Esophagus mucosa (tissue), 1 donor: ENCODE measurements at regions not wholly inside any gene's neighbourhood (a gene's known extent, or its start where the extent isn't known, plus 50 kb on each side); places are given as distances from the start of the nearest gene placed in this dataset.
A peak's percentile ranks its signal among the peaks of the same experiment; 100 is the strongest.

Experiments
- ATAC-seq: fragments of 200-7000 bp; cut with Tn5 transposase; one replicate; pipeline ENCODE4 v1.9.1; 2020
- donor health status: DM: yes; HTN: yes; CAD: no.

DNA sequence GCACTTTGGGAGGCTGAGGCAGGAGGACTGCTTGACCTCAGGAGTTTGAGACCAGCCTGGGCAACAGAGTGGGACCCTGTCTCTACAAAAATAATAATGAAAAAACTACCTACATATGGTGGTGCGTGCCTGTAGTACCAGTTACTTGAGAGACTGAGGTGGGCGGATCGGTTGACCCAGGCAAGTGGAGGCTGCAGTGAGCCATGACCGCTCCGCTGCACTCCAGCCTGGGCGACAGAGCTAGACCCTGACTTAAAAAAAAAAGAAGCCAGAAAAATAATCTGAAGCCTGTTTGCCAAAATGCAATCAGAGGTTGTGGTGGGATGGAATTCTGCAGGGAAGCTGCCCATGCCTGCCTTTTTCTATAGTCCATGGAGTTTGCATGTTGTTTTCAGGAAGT is 50.4 kb upstream of the GGTA1 start:
- no peak for ATAC-seq

DNA sequence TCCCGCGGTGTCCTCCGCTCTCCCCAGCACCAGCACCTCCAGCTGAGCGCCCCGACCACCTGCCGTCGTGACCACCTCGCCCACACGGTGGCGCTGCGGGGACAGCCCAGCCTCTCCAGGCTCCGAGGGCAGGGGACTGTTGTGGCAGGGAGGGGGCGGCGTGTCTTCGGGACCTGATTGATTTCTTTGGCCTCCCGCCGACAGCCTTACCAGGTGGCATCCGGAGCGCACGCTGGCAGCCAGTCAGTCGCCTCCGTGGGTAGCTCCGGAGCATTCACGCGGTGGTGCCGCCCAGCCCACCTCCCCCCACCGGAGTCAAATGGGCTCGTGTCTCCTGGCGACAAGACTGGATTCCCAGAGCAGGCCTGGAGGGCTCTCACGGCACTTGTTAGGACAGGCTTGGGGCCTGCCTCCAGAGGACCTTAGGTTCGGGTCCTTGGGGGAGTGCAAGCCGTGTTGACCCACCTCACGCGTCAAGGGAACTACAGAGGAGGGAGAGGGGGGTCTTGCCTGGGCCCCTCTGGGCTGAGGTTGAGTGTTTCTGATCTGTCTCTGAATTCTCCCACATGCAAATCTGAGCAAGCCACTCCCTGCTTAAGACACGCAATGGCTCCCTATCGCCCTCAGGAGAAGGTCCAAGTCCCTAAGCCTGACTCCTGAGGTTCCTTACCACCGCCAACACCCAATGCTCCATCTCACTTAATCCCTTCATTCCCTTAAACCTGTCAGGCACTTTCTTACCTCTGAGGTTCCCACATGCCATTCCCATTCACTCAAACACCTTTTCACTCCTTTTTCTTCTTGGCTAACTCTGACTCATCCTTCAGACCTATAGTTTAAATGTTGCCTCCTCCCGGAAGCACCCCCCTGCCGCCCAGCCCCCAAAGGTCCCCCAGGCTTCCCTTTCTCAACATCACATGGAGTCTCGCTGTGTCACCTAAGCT is 51.2 kb upstream of the GGTA1 start:
- ATAC-seq = peak; percentile 76

DNA sequence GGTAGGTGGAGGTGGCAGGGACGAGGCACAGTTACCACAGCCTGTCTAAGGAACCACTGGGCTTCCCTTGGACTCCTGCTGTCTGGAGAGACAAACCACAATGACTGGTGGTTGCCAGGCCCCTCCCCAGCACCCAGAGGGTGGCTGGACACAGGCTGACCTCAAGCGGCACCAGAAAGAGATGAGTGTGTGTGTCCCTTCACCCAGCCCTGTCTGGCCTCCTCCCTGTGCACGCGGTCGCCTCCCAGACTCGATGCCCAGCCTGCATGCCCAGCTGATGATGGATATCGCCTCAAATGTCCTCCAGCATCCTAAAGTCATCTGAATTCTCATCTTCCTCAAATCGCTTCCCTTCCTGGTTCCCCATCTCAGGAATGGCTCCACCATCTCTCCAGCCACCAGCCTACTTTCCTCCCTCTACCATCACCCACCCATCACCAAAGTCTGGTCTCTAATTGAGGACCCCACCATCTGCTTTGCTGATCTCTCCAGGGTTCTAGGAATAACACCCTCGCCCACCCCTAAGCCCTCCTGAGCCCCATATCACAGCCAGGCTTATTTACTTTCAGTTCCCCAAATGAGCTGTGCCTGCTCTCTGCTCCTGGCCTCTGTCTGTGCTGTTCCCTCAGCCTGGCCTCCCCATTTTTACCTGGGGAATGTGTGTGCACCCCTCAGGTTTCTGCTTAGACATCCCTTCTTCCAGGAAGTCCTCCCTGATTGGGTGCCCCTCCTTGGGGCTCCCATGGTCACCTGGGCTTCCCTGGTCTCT is 52.5 kb upstream of the GGTA1 start:
- ATAC-seq = no peak

DNA sequence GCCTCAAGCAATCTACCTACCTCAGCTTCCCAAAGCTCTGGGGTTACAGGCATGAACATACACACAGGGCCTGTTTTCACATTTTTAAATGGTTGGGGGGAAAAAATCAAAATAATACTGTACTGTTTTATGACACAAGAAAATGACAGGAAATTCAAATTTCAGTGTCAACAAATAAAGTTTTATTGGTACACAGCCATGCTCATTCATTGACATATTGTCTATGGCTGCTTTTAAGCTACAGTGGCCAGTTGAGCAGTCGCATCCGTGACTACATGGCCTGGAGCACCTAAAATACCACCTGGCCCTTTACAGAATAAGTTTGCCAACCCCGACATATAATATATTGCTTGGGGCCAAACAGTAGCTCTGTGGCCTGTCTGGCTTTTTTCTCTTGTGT is 56.4 kb upstream of the GGTA1 start:
- no peak for ATAC-seq

DNA sequence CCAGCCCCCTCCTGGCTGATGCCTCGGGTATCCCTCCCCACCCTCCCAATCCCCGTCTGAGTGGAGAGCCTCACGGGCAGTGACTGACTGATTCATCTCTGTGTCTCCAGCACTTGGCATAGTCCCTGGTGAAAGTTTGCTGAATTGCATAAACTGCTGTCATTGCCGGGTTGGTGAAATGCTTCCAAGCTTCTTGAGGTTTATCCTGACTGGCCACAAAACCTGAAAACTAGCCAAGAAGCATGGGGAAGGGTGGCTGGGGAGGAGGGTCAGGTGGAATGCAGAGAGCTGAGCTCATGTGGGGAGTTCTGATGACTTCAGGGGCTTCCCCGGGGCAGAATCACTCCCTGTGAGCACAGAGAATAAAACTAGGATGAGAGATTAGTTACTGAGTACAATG is 56.9 kb upstream of the GGTA1 start:
- ATAC-seq = peak; percentile 62

DNA sequence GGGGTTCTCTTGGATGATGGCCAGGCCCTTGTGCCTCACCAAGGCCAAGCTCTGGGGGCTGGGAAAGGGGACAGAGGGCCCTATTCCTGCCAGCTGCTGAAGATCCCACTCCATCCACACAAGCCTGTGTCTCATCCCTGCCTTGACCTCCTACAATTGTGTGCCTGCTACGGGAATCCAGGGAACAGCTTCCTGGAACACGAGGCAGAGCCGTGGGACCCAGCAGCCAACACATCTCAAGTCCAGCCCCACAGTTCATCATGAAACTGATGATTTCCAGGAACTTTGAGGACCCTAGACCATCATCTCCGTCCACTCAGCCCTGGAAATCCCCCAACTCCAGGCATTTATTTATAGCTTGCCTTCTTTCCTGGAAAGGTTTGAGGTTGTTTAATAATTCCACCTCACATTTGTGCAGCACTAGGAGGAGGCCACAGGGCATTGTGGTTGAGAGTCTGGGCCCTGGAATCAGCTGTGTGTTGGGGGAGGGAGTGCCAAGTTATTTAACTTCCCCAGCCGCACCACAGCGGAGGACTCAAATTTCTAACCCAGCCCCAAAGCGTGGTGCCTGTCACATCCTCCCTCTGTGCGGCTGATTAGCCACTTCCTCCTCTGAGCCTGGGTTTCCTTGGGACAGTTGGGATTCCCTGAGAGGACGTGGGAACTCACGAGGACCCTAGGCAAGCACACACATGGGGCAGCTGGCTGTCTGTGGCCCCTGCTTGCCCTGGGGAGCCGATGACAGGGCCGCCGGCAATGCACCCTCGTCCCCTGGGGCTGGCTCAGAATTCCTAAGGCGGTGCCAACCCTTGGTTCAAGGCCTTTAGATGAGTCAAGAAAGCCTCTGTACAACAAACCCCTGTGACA is 58.2 kb upstream of the GGTA1 start:
- peak; percentile 36 for ATAC-seq

DNA sequence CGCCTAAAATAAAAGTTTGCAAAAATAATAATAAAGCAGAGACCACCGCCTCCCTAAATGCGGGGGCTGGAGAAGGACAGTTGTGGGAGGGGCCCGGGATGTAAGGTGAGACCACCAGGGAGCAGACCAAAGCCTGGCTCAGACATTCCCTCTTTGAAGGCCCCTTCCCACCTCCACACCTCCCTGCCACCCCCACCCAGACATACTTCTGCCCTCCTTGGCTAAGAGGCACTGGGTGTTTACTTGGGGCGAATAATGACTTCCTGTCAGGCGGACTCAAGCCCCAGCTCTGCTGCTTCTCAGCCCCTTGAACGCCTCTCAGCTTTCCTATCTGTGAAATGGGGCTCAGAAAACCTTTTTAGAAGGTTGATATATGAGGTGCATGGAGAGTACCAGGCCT is 58.8 kb upstream of the GGTA1 start:
- ATAC-seq = no peak

DNA sequence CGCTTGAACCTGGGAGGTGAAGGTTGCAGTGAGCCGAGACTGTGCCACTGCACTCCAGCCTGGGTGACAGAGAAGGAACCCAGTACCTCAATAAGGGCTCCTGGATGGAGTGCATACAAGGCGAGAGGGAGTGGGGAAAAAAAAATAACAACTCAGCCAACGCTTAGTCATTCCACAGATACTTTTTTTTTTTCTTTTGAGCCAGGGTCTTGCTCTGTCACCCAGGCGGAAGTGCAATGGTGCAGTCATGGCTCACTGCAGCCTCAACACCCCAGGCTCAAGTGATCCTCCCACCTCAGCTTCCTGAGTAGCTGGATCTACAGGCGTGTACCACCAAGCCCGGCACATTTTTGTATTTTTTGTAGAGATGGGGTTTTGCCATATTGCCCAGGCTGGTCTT is 59.5 kb upstream of the GGTA1 start:
- ATAC-seq = no peak

DNA sequence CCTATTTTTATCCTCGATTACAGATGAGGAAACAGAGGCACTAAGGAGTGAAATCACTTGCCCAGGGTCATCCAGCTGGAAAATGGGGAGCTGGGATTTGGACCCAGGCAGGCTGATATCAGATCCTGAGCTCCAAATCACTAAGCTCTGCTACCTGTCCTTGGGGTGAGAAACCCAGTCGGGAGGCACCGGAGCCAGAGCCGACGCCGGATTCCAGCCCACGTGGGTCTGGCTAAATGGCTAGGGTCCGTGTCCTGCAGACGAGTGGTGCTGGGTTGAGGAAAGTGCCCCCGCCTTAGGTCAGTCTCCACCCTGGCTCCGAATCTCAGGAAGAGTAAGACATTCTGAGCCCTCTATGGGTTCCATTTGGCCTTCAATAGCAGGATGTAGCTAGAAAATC is 61.3 kb upstream of the GGTA1 start:
- no peak for ATAC-seq

DNA sequence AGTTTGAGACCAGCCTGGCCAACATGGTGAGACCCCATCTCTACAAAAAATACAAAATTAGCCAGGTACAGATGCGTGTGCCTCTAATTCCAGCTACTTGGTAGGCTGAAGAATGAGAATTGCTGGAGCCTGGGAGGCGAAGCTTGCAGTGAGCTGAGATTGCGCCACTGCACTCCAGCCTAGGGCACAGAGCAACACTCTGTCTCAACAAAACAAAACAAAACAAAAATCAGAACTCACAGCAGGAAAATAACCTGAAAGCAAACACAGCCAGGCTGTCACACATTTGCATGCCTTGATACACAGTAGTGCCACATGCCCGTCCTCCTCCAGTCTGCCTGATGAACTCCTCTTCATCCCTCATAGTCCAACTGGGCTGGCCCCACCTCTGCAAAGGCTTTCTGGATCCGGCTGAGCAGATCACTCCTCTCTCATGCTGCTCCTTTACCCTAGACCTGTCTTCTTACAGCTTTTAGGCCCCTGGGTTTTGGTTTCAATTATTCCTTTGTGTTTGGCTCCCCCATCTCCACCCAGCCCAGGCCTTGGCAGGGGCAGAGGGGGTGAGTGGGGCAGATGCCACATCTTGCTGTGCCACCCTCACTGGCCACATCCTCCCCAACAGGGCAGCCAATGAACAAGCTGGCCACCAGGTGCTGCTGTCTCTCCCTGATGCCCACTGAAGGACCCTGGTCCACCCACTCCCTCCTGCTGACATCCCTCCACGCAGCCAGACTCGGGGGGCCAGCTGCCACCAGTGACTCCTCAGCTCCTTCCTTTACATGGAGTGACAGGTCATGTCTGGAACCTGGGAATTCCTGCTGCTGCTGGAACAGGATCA is 62.0 kb upstream of the GGTA1 start:
- no peak for ATAC-seq

DNA sequence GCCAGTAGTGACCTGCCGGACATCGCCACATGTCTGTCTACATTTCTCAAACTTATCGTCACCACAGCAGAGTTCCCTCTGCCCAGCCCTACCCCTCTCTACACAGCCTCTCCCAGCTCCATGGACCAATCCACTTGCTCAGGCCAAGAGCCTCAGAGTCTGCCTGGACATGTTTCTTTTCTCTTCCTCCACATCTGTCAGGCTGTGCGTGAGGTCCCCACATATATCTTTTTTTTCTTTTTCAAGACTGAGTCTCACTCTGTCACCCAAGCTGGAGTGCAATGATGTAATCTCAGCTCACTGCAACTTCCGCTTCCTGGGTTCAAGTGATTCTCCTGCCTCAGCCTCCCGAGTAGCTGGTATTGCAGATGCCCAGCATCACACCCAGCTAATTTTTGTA is 62.7 kb upstream of the GGTA1 start:
- peak; percentile 78 for ATAC-seq

DNA sequence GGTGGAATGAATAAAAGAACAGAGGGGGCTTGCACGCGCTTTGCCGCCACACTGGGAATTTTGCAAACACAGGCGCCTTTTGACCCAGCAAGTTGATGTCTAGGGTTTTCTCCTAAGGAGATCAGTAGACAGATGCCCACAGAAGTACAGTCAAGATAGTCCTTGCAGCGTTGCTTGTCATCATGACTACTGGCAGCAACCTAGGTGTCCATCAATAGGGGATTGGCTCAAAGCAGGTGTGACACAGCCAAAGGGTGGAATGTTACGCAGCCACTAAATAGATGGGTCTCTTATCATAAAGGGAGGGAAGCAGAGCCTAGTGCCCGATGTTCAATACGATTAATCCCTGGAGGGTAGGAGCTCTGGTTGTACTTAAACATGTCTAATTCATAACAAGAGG is 63.8 kb upstream of the GGTA1 start:
- ATAC-seq = no peak

DNA sequence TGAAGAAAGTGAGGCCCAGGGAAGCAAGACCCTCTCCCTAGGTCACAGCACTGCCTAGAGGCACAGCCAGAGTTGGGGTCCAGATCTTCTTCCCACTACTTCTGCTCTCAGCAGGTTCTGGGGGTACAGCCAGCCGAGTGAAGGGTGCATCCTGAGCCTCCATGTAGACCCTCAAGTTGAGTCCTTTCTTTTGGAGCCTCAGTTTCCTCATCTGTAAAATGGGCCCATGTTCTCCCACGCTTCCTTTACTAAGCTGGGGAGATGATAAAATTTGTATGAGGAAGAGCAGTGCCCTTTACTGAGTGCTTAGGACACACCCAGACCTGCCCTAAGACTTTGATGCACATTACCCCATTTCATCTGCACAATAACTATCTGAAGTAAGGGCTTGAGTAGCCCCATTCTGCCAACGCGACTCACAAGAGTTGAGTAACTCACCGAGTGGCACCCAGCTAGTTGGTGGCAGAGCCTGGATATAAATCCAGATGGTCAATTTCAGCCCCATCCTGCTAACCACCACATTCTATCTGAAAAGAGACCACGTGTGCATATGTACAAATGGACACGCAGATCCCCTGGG is 64.3 kb upstream of the GGTA1 start:
- peak; percentile 35 for ATAC-seq

DNA sequence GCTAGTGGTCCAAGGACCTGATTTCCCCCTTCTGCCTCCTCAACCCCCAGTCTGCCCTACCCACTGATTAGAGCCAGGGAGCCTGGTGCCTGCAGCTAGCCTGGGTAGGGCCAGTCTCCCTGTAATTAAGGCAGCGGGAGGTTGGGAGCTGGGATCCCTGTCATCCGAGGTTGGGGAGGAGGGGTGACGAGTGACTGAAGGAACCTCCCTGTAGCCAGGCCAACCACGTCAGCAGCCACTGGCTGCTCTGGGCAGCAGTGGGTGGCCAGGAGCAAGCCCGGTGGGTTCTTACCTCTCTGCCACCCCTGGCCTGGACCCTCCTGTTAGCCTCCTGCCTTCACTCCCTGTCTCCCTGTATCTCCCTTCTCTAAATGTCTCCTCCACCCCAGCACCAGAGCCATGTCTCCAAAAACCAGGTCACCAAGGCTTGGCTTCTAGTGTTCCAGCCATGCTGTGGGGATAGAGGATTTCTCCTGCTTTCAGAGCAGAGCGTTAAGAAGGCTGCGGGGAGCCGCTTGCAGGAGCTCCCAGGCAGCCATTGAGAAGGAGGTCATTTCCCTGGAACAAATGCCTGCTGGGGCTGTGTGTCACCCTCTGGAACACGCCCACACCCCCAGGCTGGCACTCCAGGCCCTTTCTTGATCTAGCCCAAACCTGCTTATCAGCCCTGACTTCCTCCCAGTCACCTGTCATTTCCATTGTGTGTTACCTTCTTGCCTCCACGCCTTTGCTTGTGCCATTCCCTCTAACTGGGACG is 65.0 kb upstream of the GGTA1 start:
- peak; percentile 87 for ATAC-seq

DNA sequence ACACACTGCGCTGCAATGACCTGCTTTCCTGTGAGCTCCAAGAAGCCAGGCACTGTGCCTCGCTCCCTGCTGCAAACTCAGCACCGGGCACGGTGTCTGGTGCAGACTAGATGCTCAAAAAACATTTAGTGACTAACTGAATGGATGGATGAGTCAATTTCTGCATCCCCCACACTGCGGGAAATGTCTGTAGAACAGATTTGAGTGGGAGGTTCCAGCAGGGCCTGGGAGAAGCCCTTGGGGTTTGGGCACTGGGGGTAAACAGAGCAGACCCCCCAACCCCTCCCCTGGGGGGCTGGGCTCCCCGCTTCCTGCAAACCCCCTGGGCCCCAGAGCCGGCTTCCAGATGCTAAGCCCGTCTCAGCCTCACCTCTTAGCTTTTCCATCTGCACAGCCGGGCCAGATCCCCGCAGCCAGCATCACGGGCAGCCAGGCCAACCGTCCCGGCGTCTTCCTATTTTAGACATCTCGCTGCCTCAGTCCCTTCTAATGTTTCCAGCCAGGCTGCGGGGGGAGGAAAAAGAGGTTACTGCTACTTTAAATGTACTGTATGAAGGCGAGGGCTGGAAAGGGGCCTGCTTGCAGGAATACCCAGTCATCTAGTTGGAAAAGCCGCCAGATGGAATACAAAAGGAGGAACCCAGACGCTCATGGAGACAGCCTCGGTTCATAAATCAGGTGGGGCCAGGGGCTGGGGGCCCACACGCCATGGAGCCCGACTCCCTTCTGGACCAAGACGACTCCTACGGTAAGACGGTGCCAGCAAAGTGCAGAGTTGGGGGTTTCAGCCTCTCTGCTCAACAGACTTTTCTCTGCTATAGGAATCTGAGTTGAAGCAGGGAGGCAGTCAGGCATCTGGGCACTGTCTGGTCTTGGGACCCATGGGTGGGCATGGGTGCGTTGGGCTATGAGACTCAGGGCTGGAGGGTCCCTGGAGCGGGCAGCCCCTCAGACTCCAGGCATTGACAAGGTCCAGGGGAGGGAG is 67.1 kb upstream of the GGTA1 start:
- ATAC-seq = no peak

DNA sequence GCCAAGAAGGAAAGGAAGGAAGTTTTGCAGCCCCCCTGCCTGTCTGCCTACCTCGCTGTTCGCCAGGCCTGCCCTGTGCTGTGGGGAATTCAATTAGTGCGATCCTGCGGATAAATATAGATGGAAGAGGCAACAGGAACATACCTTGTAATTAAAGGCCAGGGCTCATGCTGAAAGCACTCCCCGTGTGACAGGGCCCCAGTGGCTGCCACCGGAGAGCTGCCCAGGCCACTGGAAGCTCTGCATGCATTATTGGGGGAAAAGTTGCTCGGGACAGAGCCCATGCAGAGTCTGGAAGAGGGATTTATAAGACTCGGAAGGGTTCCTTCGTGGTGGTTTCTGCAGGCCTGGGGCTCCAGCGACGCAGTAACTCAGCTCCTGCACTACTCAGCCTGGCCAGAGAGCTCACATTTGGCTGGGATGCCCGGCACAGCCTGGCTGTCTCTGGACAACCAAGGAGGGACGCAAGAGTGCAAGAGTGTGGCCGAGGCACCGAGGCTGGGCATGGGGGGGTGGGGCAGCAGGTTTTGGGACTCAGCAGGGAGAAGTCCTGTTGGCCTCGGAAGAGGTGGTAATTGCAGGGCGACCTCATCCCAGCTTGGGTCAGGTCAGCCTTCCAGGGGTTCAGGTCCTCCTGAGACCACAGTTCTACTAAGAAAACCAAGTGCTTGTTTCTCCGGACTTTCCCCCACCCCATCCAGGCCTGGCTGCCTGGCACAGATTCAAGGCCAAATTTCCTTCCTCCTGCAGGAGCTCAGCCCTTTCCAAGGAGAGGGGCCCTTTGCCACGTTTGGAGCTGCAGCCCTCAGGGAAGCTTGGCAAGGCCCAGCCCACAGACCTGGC is 68.1 kb upstream of the GGTA1 start:
- no peak for ATAC-seq

DNA sequence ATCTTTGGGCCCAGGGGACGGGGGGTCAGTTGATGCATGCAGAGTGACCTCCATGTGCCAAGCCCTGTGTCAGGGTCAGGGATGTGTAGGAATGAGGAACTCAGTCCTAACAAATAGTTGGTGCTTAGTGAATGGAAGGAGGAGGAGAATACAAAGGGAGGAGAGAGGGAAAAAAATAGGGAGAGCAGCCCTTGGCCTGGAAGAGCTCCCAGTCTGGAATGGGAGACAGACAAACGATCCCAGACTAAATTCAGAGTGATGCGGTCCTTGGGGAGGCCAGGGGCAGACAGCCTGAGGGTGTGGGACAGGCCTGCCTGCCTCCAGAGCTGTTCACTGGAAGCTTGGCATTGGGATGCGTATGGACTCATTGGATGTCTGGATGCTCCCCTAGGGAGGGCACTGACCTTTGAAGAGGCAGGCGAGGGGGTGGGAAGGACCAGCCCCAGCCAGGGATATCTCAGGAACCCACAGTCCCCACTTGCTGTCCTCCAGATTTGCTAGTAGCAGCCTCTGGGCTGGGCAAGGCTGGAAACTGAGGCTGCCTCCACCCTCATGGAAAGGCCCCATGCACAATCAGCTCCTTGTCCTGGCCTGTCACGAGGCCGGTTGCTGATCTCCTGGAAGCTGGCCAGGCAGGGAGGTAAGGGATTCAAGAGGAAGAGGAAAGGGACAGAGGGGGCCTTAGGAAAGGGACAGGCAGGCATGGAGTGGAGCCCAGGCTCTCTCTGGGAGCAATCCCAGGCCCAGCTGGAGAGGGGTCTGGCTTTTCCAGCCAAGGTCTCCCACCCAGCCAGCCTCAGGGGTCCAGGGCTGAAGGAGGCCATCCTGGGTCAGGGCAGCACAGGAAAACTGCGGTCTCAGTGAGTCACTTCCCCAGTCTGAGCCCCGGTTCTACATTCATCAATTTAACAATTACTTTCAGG is 69.0 kb upstream of the GGTA1 start:
- ATAC-seq = no peak
